HCT116 (cell line): ENCODE measurements at regions not wholly inside any gene's neighbourhood (a gene's known extent, or its start where the extent isn't known, plus 50 kb on each side); places are given as distances from the start of the nearest gene placed in this dataset.

Experiments
- ATAC-seq: fragments of 200-7000 bp; cut with Tn5 transposase; 2 replicates; pipeline ENCODE4 v1.9.1; 2020; ENCODE audit warnings: mild to moderate bottlenecking, moderate library complexity
- BruUV-seq: library from RNA; stranded (reverse); fragments of 400-500 nt; replicated peaks from 2 replicates; lab custom pipeline; 2021; lab: Mats Ljungman, UMichigan
- CTCF ChIA-PET: fragments of 300-600 bp; sonication (Branson Sonifier 250); formaldehyde crosslinking; loops from one replicate; lab custom pipeline; 2021; ENCODE audit warnings: antibody characterized with exemption; lab: Charles Lee
- POLR2A ChIA-PET: fragments of 300-600, 350-600 bp; sonication (Branson Sonifier 250); formaldehyde crosslinking; loops from one replicate; lab custom pipeline; 2021; ENCODE audit warnings: antibody characterized with exemption; lab: Charles Lee
- RAD21 ChIA-PET, 2 experiments: fragments of 300-600 bp; sonication (Branson Sonifier 250); formaldehyde crosslinking; loops; one replicate each; lab custom pipeline; 2023; ENCODE audit warnings: low total read pairs in 2 of 2; ENCODE audit not compliant: uncharacterized antibody in 2 of 2, unreplicated experiment in 2 of 2, low non-redundant PET in 1 of 2; lab: Charles Lee
- DNase-seq: peaks from one replicate; pipeline ENCODE4 v3.0.0-alpha.2; 2010; ENCODE audit warnings: low read depth, low spot score
- H2AFZ ChIP-seq: fragments of 200-600 bp; shearing (Covaris generic), sonication (generic); 2 replicates; pipeline ENCODE4 v1.6.1; 2017; ENCODE audit warnings: low read depth, mixed run types, mixed read lengths, antibody characterized with exemption, low read length; ENCODE audit not compliant: poor library complexity, severe bottlenecking
- H3K27ac ChIP-seq: 2 replicates; pipeline ENCODE4 v1.5.1; 2012; ENCODE audit warnings: low read depth, low read length
- H3K27me3 ChIP-seq: fragments of 200-600 bp; sonication (generic); 2 replicates; pipeline ENCODE4 v1.6.1; 2016; ENCODE audit warnings: mixed run types, low read length, mixed read lengths; ENCODE audit not compliant: insufficient read depth
- H3K36me3 ChIP-seq, 2 experiments: fragments of 200-500 bp in 1 of 2; fragments of 200-600 bp in 1 of 2; sonication (Bioruptor generic) in 1 of 2; sonication (generic) in 1 of 2; 2 replicates each; pipeline versions ENCODE4 v1.5.1 to v1.6.1; 2014 to 2016; ENCODE audit warnings: low read length in 2 of 2, inconsistent platforms in 1 of 2, mixed read lengths in 1 of 2, mixed run types in 1 of 2; ENCODE audit not compliant: insufficient read depth in 2 of 2, control insufficient read depth in 1 of 2
- H3K4me1 ChIP-seq, 2 experiments: fragments of 200-600 bp in 1 of 2; sonication (generic) in 1 of 2; 2 replicates each; pipeline versions ENCODE4 v1.5.1 to v1.6.1; 2012 to 2017; ENCODE audit warnings: low read length in 2 of 2, inconsistent platforms in 1 of 2, mild to moderate bottlenecking in 1 of 2, mixed read lengths in 1 of 2, mixed run types in 1 of 2, moderate library complexity in 1 of 2; ENCODE audit not compliant: insufficient read depth in 2 of 2, control insufficient read depth in 1 of 2
- H3K4me2 ChIP-seq: fragments of 200-600 bp; sonication (generic); 2 replicates; pipeline ENCODE4 v1.6.1; 2017; ENCODE audit warnings: mixed run types, low read length, mixed read lengths
- H3K4me3 ChIP-seq, 2 experiments: fragments of 200-600 bp in 1 of 2; sonication (generic) in 1 of 2; replicated peaks in 1 of 2; 2 replicates each; pipeline ENCODE4 v1.5.1; 2011 to 2016; ENCODE audit warnings: low read length in 2 of 2, control low read depth in 1 of 2, low read depth in 1 of 2, mild to moderate bottlenecking in 1 of 2, mixed read lengths in 1 of 2, mixed run types in 1 of 2
- H3K79me2 ChIP-seq: fragments of 200-600 bp; sonication (generic); 2 replicates; pipeline ENCODE4 v1.6.1; 2017; ENCODE audit warnings: mild to moderate bottlenecking, mixed run types, low read length, moderate library complexity, mixed read lengths; ENCODE audit not compliant: insufficient read depth
- H3K9ac ChIP-seq: fragments of 200-600 bp; sonication (generic); 2 replicates; pipeline ENCODE4 v1.6.1; 2016; ENCODE audit warnings: low read length, mixed read lengths
- H3K9me2 ChIP-seq: fragments of 200-600 bp; sonication (generic), shearing (Covaris generic); 2 replicates; pipeline ENCODE4 v1.6.1; 2017; ENCODE audit warnings: mixed run types, mild to moderate bottlenecking, moderate library complexity; ENCODE audit not compliant: insufficient read depth
- H3K9me3 ChIP-seq, 2 experiments: fragments of 200-500 bp in 1 of 2; fragments of 200-600 bp in 1 of 2; sonication (Bioruptor generic) in 1 of 2; sonication (generic) in 1 of 2; 2 replicates each; pipeline ENCODE4 v1.6.1; 2014 to 2017; ENCODE audit warnings: low read length in 2 of 2, mixed read lengths in 2 of 2, inconsistent platforms in 1 of 2, low read depth in 1 of 2, mild to moderate bottlenecking in 1 of 2, mixed run types in 1 of 2, moderate library complexity in 1 of 2; ENCODE audit not compliant: control insufficient read depth in 1 of 2, insufficient read depth in 1 of 2
- H4K20me1 ChIP-seq: fragments of 200-600 bp; sonication (generic), shearing (Covaris generic); 2 replicates; pipeline ENCODE4 v1.6.1; 2017; ENCODE audit warnings: mixed run types, mild to moderate bottlenecking, moderate library complexity; ENCODE audit not compliant: insufficient read depth
- CBX3 ChIP-seq: IDR thresholded peaks from 2 replicates; pipeline ENCODE4 v1.6.1; 2012; ENCODE audit warnings: low read depth
- CEBPB ChIP-seq: IDR thresholded peaks from 2 replicates; pipeline ENCODE4 v1.6.1; 2012; ENCODE audit warnings: low read depth
- EGR1 ChIP-seq: IDR thresholded peaks from 2 replicates; pipeline ENCODE4 v1.6.1; 2012; ENCODE audit warnings: low read depth
- ELF1 ChIP-seq: IDR thresholded peaks from 2 replicates; pipeline ENCODE4 v1.6.1; 2012; ENCODE audit warnings: low read depth, borderline replicate concordance
- EZH2 ChIP-seq: fragments of 200-600 bp; sonication (generic); IDR thresholded peaks from 2 replicates; pipeline ENCODE4 v1.6.1; 2017; ENCODE audit warnings: antibody characterized with exemption, mixed run types
- EZH2phosphoT487 ChIP-seq: fragments of 200-600 bp; IDR thresholded peaks from 2 replicates; pipeline ENCODE4 v1.6.1; 2018; ENCODE audit warnings: antibody characterized with exemption, borderline replicate concordance
- JUND ChIP-seq: IDR thresholded peaks from 2 replicates; pipeline ENCODE4 v1.6.1; 2012
- MAX ChIP-seq: IDR thresholded peaks from 2 replicates; pipeline ENCODE4 v1.6.1; 2012
- POLR2AphosphoS5 ChIP-seq: IDR thresholded peaks from 2 replicates; pipeline ENCODE4 v1.6.1; 2011; ENCODE audit warnings: mild to moderate bottlenecking, low read depth, low read length, moderate library complexity
- REST ChIP-seq: IDR thresholded peaks from 2 replicates; pipeline ENCODE4 v1.6.1; 2012; ENCODE audit warnings: low read depth
- TCF7L2 ChIP-seq: IDR thresholded peaks from 2 replicates; pipeline ENCODE4 v1.7.0; 2011; ENCODE audit warnings: borderline replicate concordance, inconsistent platforms; ENCODE audit not compliant: insufficient read depth, insufficient read length; ENCODE audit errors: extremely low read depth
- YY1 ChIP-seq: IDR thresholded peaks from 2 replicates; pipeline ENCODE4 v1.6.1; 2011; ENCODE audit warnings: low read length, low read depth, moderate library complexity, mild to moderate bottlenecking; ENCODE audit not compliant: insufficient replicate concordance; ENCODE audit errors: extremely low read depth
- intact Hi-C: fragments of 100-400 bp; cut with micrococcal nuclease; formaldehyde crosslinking; loops from 2 replicates; pipeline ENCODE4 v1.10.0; 2022

DNA sequence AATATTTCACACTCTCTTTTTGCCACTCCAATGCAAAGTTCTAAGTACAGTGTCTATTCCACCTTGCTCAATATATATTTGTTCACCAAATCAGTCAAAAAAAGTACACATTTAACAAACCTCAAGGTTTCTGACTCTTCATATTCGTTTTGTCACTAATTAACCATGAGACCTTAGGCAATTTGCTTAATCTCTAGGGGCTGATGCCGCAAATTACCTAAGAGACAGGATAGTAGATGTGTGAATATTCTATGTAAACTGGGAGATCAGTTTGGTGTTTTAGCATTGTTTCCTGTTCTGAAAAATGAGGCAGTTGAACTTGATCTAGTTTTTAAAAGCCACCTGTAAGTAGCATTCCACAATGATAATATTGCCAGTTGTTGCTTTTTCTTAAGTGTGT, 182.5 kb upstream of the KCNH8 start:
- intact Hi-C loops: no loop called here
- Histone ChIP-seq H2AFZ (no peak overlapping the region), H3K4me1 (no peaks in the 10 kb centered on the region), H3K4me3 (no peak overlapping the region), H3K27ac (no peak overlapping the region), H4K20me1 (no peaks in the 10 kb centered on the region), H3K9ac (no peak overlapping the region), H3K36me3 (no peaks in the 10 kb centered on the region), H3K4me2 (no peak overlapping the region), H3K9me2 (no peaks in the 10 kb centered on the region), H3K79me2 (no peaks in the 10 kb centered on the region), H3K27me3 (no peaks in the 10 kb centered on the region), H3K9me3 (peaks cover 3 to 4% of the 10 kb centered on the region in 2 experiments; a peak in 2 of 4 replicates)
- CTCF ChIA-PET: no interaction called here
- BruUV-seq: no TSS peak
- no peak for ATAC-seq
- TF ChIP-seq POLR2AphosphoS5: no peak
- no peak for TF ChIP-seq EZH2
- TF ChIP-seq YY1: no peak
- TF ChIP-seq TCF7L2: no peak
- no peak for TF ChIP-seq JUND
- no peak for TF ChIP-seq ELF1
- no peak for TF ChIP-seq CBX3
- DNase-seq: no peak
- RAD21 ChIA-PET: no interaction called here
- POLR2A ChIA-PET: no interaction called here

- no peaks in the 10 kb centered on the region for H3K36me3 ChIP-seq
- H4K20me1 ChIP-seq: no peaks in the 10 kb centered on the region
- H3K4me1 ChIP-seq: no peaks in the 10 kb centered on the region
- ChIA-PET CTCF (no interaction called here), POLR2A (no interaction called here), RAD21 (no interaction called here)
- no peak overlapping the region for H3K27ac ChIP-seq
- H3K79me2 ChIP-seq: no peaks in the 10 kb centered on the region
- no peak overlapping the region for H2AFZ ChIP-seq
- peaks cover under 1 to 4% of the 10 kb centered on the region in 2 experiments; a peak in 2 of 4 replicates for H3K9me3 ChIP-seq
- no peak overlapping the region for H3K4me2 ChIP-seq
- ATAC-seq (no peak), DNase-seq (no peak)
- H3K27me3 ChIP-seq: no peaks in the 10 kb centered on the region
- H3K9me2 ChIP-seq: no peaks in the 10 kb centered on the region
- TF ChIP-seq REST (no peak), CEBPB (no peak), MAX (no peak), EGR1 (no peak), EZH2phosphoT487 (no peak)
- H3K9ac ChIP-seq: no peak overlapping the region
- no TSS peak for BruUV-seq
- intact Hi-C loops: no loop called here
- no peak overlapping the region for H3K4me3 ChIP-seq
Measured at GRCh38 chr3:18964640-18965039, 183.7 kb upstream of the KCNH8 start.
